GM04503 (cell line): ENCODE measurements at regions not wholly inside any gene's neighbourhood (a gene's known extent, or its start where the extent isn't known, plus 50 kb on each side); places are given as distances from the start of the nearest gene placed in this dataset.

Experiments used
- DNase-seq: peaks from one replicate; pipeline ENCODE4 v3.0.0-alpha.2; 2012; ENCODE audit warnings: low read depth

GRCh38 chr2:56102098-56102497 lies 81.7 kb upstream of the CCDC85A start:
- no peak for DNase-seq

GRCh38 chr2:56102866-56103265 lies 80.9 kb upstream of the CCDC85A start:
- peak; percentile 14 for DNase-seq

- DNase-seq, result no peak
These were observed 78.8 kb upstream of the CCDC85A start for GRCh38 chr2:56104962-56105361.

GRCh38 chr2:56107502-56108220 lies 76.1 kb upstream of the CCDC85A start:
- DNase-seq, result no peak

- DNase-seq, result no peak
These were observed 75.0 kb upstream of the CCDC85A start for GRCh38 chr2:56108806-56109205.

GRCh38 chr2:56109994-56110393 lies 73.8 kb upstream of the CCDC85A start:
- DNase-seq, result no peak

- no peak for DNase-seq
These were observed 70.3 kb upstream of the CCDC85A start for GRCh38 chr2:56113382-56113975.

- no peak for DNase-seq
These were observed 66.0 kb upstream of the CCDC85A start for GRCh38 chr2:56117764-56118163.

GRCh38 chr2:56118474-56118873 lies 65.3 kb upstream of the CCDC85A start:
- no peak for DNase-seq

GRCh38 chr2:56121995-56122394 lies 61.8 kb upstream of the CCDC85A start:
- no peak for DNase-seq

GRCh38 chr2:56123538-56123937 lies 60.3 kb upstream of the CCDC85A start:
- no peak for DNase-seq

- DNase-seq, result no peak
These were observed 56.8 kb upstream of the CCDC85A start for GRCh38 chr2:56127010-56127409.

- no peak for DNase-seq
These were observed 56.2 kb upstream of the CCDC85A start for GRCh38 chr2:56127463-56128152.

GRCh38 chr2:56128235-56128634 lies 55.6 kb upstream of the CCDC85A start:
- DNase-seq, result no peak

- peak; percentile 19 for DNase-seq
These were observed 53.2 kb upstream of the CCDC85A start for GRCh38 chr2:56130463-56131070.

- DNase-seq, result no peak
These were observed 51.7 kb upstream of the CCDC85A start for GRCh38 chr2:56132138-56132537.

- DNase-seq, result no peak
These were observed 50.3 kb upstream of the CCDC85A start for GRCh38 chr2:56133441-56133840.

- DNase-seq, result no peak
These were observed 49.7 kb upstream of the CCDC85A start for GRCh38 chr2:56133931-56134629.
